ENCODE measurements at regions not wholly inside any gene's neighbourhood (a gene's known extent, or its start where the extent isn't known, plus 50 kb on each side); places are given as distances from the start of the nearest gene placed in this dataset.

GRCh38 chr4:115356176-115356575, 242.8 kb upstream of the NDST4 start:
- TF ChIP-seq, protein P1, sequence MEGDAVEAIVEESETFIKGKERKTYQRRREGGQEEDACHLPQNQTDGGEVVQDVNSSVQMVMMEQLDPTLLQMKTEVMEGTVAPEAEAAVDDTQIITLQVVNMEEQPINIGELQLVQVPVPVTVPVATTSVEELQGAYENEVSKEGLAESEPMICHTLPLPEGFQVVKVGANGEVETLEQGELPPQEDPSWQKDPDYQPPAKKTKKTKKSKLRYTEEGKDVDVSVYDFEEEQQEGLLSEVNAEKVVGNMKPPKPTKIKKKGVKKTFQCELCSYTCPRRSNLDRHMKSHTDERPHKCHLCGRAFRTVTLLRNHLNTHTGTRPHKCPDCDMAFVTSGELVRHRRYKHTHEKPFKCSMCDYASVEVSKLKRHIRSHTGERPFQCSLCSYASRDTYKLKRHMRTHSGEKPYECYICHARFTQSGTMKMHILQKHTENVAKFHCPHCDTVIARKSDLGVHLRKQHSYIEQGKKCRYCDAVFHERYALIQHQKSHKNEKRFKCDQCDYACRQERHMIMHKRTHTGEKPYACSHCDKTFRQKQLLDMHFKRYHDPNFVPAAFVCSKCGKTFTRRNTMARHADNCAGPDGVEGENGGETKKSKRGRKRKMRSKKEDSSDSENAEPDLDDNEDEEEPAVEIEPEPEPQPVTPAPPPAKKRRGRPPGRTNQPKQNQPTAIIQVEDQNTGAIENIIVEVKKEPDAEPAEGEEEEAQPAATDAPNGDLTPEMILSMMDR (conservative IDR thresholded peaks at IDR 0.05; ENCODE audit: low read depth, low read length): no peak
- TF ChIP-seq EZH2phosphoT487 (IDR thresholded peaks at IDR 0.05; ENCODE audit: borderline replicate concordance, low read length) (no peak), EZH2 (IDR thresholded peaks at IDR 0.05; ENCODE audit: low read length, unreplicated experiment) (no peak)

All from PC-3 (cell line).